Right renal pelvis (tissue), 4 donors: ENCODE measurements at regions not wholly inside any gene's neighbourhood (a gene's known extent, or its start where the extent isn't known, plus 50 kb on each side); places are given as distances from the start of the nearest gene placed in this dataset.
A peak's percentile ranks its signal among the peaks of the same experiment; 100 is the strongest.

ENCODE experiments used
- DNase-seq, 4 donors: peaks; one replicate each; pipeline ENCODE4 v3.0.0-alpha.2; 2013; ENCODE audit warnings: low read depth in 4 of 4, low spot score in 3 of 4, missing footprints in 1 of 4

GRCh38 chr3:18054625-18055024 lies 312.2 kb upstream of the TBC1D5 start:
- DNase-seq = no peak

- no peak for DNase-seq
These were observed 308.9 kb upstream of the TBC1D5 start for GRCh38 chr3:18051306-18051705.

- no peak for DNase-seq
These were observed 306.7 kb upstream of the TBC1D5 start for GRCh38 chr3:18049096-18049495.

- no peak for DNase-seq
These were observed 304.6 kb upstream of the TBC1D5 start for GRCh38 chr3:18047052-18047451.

GRCh38 chr3:18046131-18046915 lies 303.9 kb upstream of the TBC1D5 start:
- DNase-seq = no peak

- no peak for DNase-seq
These were observed 302.8 kb upstream of the TBC1D5 start for GRCh38 chr3:18044971-18045880.

GRCh38 chr3:18044191-18044590 lies 301.8 kb upstream of the TBC1D5 start:
- DNase-seq = no peak

- no peak for DNase-seq
These were observed 294.0 kb upstream of the TBC1D5 start for GRCh38 chr3:18036450-18036815.

- DNase-seq = no peak
These were observed 293.4 kb upstream of the TBC1D5 start for GRCh38 chr3:18035641-18036449.

- no peak for DNase-seq
These were observed 291.2 kb upstream of the TBC1D5 start for GRCh38 chr3:18033581-18034108.

- DNase-seq = no peak
These were observed 288.0 kb upstream of the TBC1D5 start for GRCh38 chr3:18030371-18030870.

- DNase-seq = no peak
These were observed 284.9 kb upstream of the TBC1D5 start for GRCh38 chr3:18027161-18027939.

- no peak for DNase-seq
These were observed 282.3 kb upstream of the TBC1D5 start for GRCh38 chr3:18024715-18025114.

- no peak for DNase-seq
These were observed 276.7 kb upstream of the TBC1D5 start for GRCh38 chr3:18019161-18019495.

- peak in 1 of 4 donors; percentile 9 for DNase-seq
These were observed 276.2 kb upstream of the TBC1D5 start for GRCh38 chr3:18018491-18019160.

- DNase-seq = no peak
These were observed 273.9 kb upstream of the TBC1D5 start for GRCh38 chr3:18016366-18016765.

GRCh38 chr3:18012933-18013332 lies 270.5 kb upstream of the TBC1D5 start:
- no peak for DNase-seq

- no peak for DNase-seq
These were observed 270.0 kb upstream of the TBC1D5 start for GRCh38 chr3:18012436-18012835.

- no peak for DNase-seq
These were observed 269.0 kb upstream of the TBC1D5 start for GRCh38 chr3:18011387-18011786.
